ENCODE measurements at regions not wholly inside any gene's neighbourhood (a gene's known extent, or its start where the extent isn't known, plus 50 kb on each side); places are given as distances from the start of the nearest gene placed in this dataset.

GRCh38 chrX:43328358-43328946 lies 327.6 kb upstream of the MAOA start:
- no peak for TF ChIP-seq CTCF (IDR thresholded peaks at IDR 0.05; ENCODE audit: control extremely low read depth in 1 of 3, insufficient read depth in 1 of 3, low read depth in 1 of 3, low read length in 3 of 3)
- TF ChIP-seq EZH2 (IDR thresholded peaks at IDR 0.05; ENCODE audit: low read depth, low read length, severe bottlenecking) = no peak
- no peak for TF ChIP-seq SUZ12 (IDR thresholded peaks at IDR 0.05; ENCODE audit: low read length)
- no peak for TF ChIP-seq CEBPB (IDR thresholded peaks at IDR 0.05; ENCODE audit: low read depth, low read length)
- TF ChIP-seq SP2 (IDR thresholded peaks at IDR 0.05; ENCODE audit: low read length) = no peak
